ENCODE measurements at regions not wholly inside any gene's neighbourhood (a gene's known extent, or its start where the extent isn't known, plus 50 kb on each side); places are given as distances from the start of the nearest gene placed in this dataset.
"Not testable (repeated sequence)": the region's sequence is repeated elsewhere in the genome, so short reads cannot be mapped to it uniquely, and the experiment has no call there.

GRCh38 chr9:99489060-99489413 is 267.0 kb downstream of the SEC61B start:
- no peak for DNase-seq

GRCh38 chr9:99490729-99491128 is 268.6 kb downstream of the SEC61B start:
- no peak for DNase-seq

- no peak for DNase-seq
Observed at GRCh38 chr9:99491408-99492158, 269.5 kb downstream of the SEC61B start.

- DNase-seq = no peak
Observed at GRCh38 chr9:99497641-99498040, 275.6 kb downstream of the SEC61B start.

- DNase-seq = not testable (repeated sequence)
Observed at GRCh38 chr9:99498979-99499378, 276.9 kb downstream of the SEC61B start.

GRCh38 chr9:99505936-99506335 is 283.9 kb downstream of the SEC61B start:
- no peak for DNase-seq

GRCh38 chr9:99506747-99507348 is 284.8 kb downstream of the SEC61B start:
- DNase-seq = no peak

GRCh38 chr9:99509065-99509745 is 287.1 kb downstream of the SEC61B start:
- DNase-seq = no peak

- DNase-seq = no peak
Observed at GRCh38 chr9:99509900-99510535, 287.9 kb downstream of the SEC61B start.

GRCh38 chr9:99511723-99512122 is 289.6 kb downstream of the SEC61B start:
- DNase-seq = no peak

- no peak for DNase-seq
Observed at GRCh38 chr9:99513441-99514112, 291.5 kb downstream of the SEC61B start.

- no peak for DNase-seq
Observed at GRCh38 chr9:99515093-99515492, 293.0 kb downstream of the SEC61B start.

- DNase-seq = no peak
Observed at GRCh38 chr9:99515895-99516656, 294.0 kb downstream of the SEC61B start.

GRCh38 chr9:99516657-99517049 is 294.6 kb downstream of the SEC61B start:
- DNase-seq = no peak

- DNase-seq = no peak
Observed at GRCh38 chr9:99523838-99524237, 297.8 kb upstream of the NR4A3 start.

- DNase-seq = no peak
Observed at GRCh38 chr9:99531313-99531712, 290.4 kb upstream of the NR4A3 start.

GRCh38 chr9:99533421-99533820 is 288.3 kb upstream of the NR4A3 start:
- DNase-seq = no peak

GRCh38 chr9:99537996-99538395 is 283.7 kb upstream of the NR4A3 start:
- no peak for DNase-seq

GRCh38 chr9:99544526-99544925 is 277.2 kb upstream of the NR4A3 start:
- no peak for DNase-seq

GRCh38 chr9:99549441-99549840 is 272.2 kb upstream of the NR4A3 start:
- DNase-seq = no peak

- DNase-seq = no peak
Observed at GRCh38 chr9:99555792-99556191, 265.9 kb upstream of the NR4A3 start.

- DNase-seq = no peak
Observed at GRCh38 chr9:99556998-99557397, 264.7 kb upstream of the NR4A3 start.

Measured in T-helper 9 cell (primary cell).